ENCODE measurements at regions not wholly inside any gene's neighbourhood (a gene's known extent, or its start where the extent isn't known, plus 50 kb on each side); places are given as distances from the start of the nearest gene placed in this dataset.

DNA sequence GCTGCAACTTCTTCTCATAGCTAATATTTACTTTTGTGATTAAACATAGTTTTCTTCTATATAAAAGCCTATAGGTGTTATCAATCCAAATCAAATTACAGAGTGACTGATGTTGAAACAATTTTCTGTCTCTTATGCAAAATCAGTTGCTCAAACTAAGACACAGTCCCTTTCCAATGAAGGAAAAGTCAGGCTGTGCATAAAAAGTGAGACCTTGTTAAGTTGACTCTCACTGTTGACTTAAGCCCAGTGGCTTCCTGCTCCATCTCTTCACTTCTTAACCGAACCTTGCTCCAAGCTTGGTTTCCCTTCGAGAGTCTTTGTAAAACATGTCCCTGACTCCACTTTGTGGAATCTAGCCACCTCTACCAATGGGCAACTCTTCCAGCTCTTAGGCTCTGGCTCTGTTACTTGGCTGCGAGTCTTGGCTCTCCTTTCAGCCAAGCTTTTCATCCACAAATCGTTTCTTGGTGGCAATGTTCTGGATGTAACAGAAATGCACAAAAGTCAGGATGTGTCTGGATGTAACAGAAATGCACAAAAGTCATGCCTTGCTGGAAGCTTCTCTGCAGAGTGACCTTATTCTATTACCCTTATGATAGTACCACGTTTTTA, 118.9 kb downstream of the LIG4 start:
- intact Hi-C loops (cut with DNase I), result no loop called here
- no peak for DNase-seq
- peak; percentile 30 for ATAC-seq

GRCh38 chr13:108095036-108095435, 120.3 kb downstream of the LIG4 start:
- DNase-seq (no peak), ATAC-seq (no peak)
- no peak overlapping the region for H3K4me3 ChIP-seq
- TF ChIP-seq, protein P1, sequence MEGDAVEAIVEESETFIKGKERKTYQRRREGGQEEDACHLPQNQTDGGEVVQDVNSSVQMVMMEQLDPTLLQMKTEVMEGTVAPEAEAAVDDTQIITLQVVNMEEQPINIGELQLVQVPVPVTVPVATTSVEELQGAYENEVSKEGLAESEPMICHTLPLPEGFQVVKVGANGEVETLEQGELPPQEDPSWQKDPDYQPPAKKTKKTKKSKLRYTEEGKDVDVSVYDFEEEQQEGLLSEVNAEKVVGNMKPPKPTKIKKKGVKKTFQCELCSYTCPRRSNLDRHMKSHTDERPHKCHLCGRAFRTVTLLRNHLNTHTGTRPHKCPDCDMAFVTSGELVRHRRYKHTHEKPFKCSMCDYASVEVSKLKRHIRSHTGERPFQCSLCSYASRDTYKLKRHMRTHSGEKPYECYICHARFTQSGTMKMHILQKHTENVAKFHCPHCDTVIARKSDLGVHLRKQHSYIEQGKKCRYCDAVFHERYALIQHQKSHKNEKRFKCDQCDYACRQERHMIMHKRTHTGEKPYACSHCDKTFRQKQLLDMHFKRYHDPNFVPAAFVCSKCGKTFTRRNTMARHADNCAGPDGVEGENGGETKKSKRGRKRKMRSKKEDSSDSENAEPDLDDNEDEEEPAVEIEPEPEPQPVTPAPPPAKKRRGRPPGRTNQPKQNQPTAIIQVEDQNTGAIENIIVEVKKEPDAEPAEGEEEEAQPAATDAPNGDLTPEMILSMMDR (IDR thresholded peaks at IDR 0.05), result no peak
- H3K36me3 ChIP-seq, result no peaks in the 10 kb centered on the region
- no peaks in the 10 kb centered on the region for H3K27me3 ChIP-seq
- H3K27ac ChIP-seq, result no peak overlapping the region
- peaks cover 0 to 3% of the 10 kb centered on the region in 2 donors for H3K4me1 ChIP-seq
- intact Hi-C loops (cut with DNase I), result no loop called here
- no peaks in the 10 kb centered on the region for H3K9me3 ChIP-seq

More for the DNA sequence above, 118.9 kb downstream of the LIG4 start:
- Histone ChIP-seq H3K4me3 (no peak overlapping the region), H3K4me1 (peaks cover 0 to 7% of the 10 kb centered on the region in 2 donors), H3K36me3 (no peaks in the 10 kb centered on the region), H3K27me3 (no peaks in the 10 kb centered on the region), H3K27ac (no peak overlapping the region), H3K9me3 (no peaks in the 10 kb centered on the region)
- TF ChIP-seq, protein P1 (IDR thresholded peaks at IDR 0.05), result no peak

DNA sequence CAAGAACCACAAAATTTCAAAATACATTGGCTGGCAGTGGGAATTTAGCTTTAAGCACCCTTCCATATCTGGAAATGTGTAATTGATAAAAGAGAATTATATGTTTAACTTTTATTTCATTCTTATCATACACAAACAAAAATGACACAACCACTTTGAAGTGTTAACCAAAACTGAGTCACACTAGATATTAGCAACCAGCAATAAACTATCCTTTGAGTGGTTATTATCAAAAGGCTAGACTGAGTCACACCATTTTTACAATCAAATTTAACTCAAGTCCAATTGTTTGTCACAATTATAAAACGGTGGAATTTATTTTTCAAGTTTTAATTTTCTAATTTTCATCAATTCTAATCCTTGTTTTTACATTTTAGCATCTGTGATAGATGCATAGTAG, 121.7 kb downstream of the LIG4 start:
- intact Hi-C loops (cut with DNase I), result no loop called here
- no peaks in the 10 kb centered on the region for H3K27me3 ChIP-seq
- DNase-seq (no peak), ATAC-seq (no peak)
- H3K4me1 ChIP-seq, result no peaks in the 10 kb centered on the region
- TF ChIP-seq, protein P1 (IDR thresholded peaks at IDR 0.05), result no peak
- H3K9me3 ChIP-seq, result no peaks in the 10 kb centered on the region
- no peaks in the 10 kb centered on the region for H3K36me3 ChIP-seq
- no peak overlapping the region for H3K27ac ChIP-seq
- no peak overlapping the region for H3K4me3 ChIP-seq

DNA sequence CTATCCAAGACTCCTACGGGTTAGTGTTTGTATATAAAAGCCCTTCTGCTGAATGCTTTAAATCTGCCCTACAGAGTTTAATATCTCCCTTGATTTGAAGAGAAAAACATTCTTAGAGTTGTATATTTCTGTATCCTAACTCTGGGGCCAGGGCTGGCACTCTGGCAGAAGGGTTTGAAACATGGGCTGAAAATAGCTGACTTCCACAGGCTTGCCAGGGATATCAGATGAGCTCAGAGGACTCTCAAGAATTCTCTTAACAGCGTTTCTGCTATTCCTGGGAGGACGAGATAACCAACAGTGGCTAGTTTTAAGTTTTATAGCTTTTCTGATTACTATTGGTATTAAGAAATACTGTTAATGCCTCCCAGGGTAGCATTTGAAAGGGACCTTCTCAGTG, 127.5 kb downstream of the LIG4 start:
- no peaks in the 10 kb centered on the region for H3K4me1 ChIP-seq
- H3K36me3 ChIP-seq, result no peaks in the 10 kb centered on the region
- no peak overlapping the region for H3K4me3 ChIP-seq
- intact Hi-C loops (cut with DNase I), result no loop called here
- TF ChIP-seq, protein P1 (IDR thresholded peaks at IDR 0.05), result no peak
- H3K9me3 ChIP-seq, result no peaks in the 10 kb centered on the region
- no peak for ATAC-seq
- DNase-seq, result no peak
- no peak overlapping the region for H3K27ac ChIP-seq
- no peaks in the 10 kb centered on the region for H3K27me3 ChIP-seq

- Histone ChIP-seq H3K9me3 (no peaks in the 10 kb centered on the region), H3K4me1 (no peaks in the 10 kb centered on the region), H3K27ac (no peak overlapping the region), H3K27me3 (no peaks in the 10 kb centered on the region), H3K4me3 (no peak overlapping the region), H3K36me3 (no peaks in the 10 kb centered on the region)
- ATAC-seq (no peak), DNase-seq (peak in 1 of 4 donors; percentile 13)
- intact Hi-C loops (cut with DNase I), result no loop called here
- TF ChIP-seq, protein P1 (IDR thresholded peaks at IDR 0.05), result no peak
These were observed 128.7 kb downstream of the LIG4 start for GRCh38 chr13:108086678-108087077.

Data from left lung (tissue), 4 donors.